HuH-7 (cell line): ENCODE measurements at regions not wholly inside any gene's neighbourhood (a gene's known extent, or its start where the extent isn't known, plus 50 kb on each side); places are given as distances from the start of the nearest gene placed in this dataset.

Experiments
- DNase-seq: peaks from one replicate; pipeline ENCODE4 v3.0.0; 2011; ENCODE audit warnings: low spot score

- no peak for DNase-seq
Measured at GRCh38 chr5:61596265-61596664, 264.2 kb downstream of the ZSWIM6 start.

- no peak for DNase-seq
Measured at GRCh38 chr5:61597684-61598083, 265.6 kb downstream of the ZSWIM6 start.

- no peak for DNase-seq
Measured at GRCh38 chr5:61598126-61598525, 266.1 kb downstream of the ZSWIM6 start.

- no peak for DNase-seq
Measured at GRCh38 chr5:61599370-61600122, 267.5 kb downstream of the ZSWIM6 start.

GRCh38 chr5:61600123-61600444 lies 268.0 kb downstream of the ZSWIM6 start:
- DNase-seq: no peak

GRCh38 chr5:61600945-61601511 lies 269.0 kb downstream of the ZSWIM6 start:
- no peak for DNase-seq

- no peak for DNase-seq
Measured at GRCh38 chr5:61603211-61603908, 271.3 kb downstream of the ZSWIM6 start.

GRCh38 chr5:61604076-61605025 lies 272.3 kb downstream of the ZSWIM6 start:
- no peak for DNase-seq

- no peak for DNase-seq
Measured at GRCh38 chr5:61609840-61610677, 278.0 kb downstream of the ZSWIM6 start.

- no peak for DNase-seq
Measured at GRCh38 chr5:61610678-61611024, 278.6 kb downstream of the ZSWIM6 start.

- no peak for DNase-seq
Measured at GRCh38 chr5:61612431-61612830, 280.4 kb downstream of the ZSWIM6 start.

GRCh38 chr5:61613679-61614078 lies 281.6 kb downstream of the ZSWIM6 start:
- no peak for DNase-seq

- DNase-seq: no peak
Measured at GRCh38 chr5:61614606-61615005, 282.5 kb downstream of the ZSWIM6 start.

- DNase-seq: no peak
Measured at GRCh38 chr5:61617039-61617438, 285.0 kb downstream of the ZSWIM6 start.

GRCh38 chr5:61617995-61618525 lies 286.0 kb downstream of the ZSWIM6 start:
- DNase-seq: no peak

- DNase-seq: no peak
Measured at GRCh38 chr5:61618577-61618976, 286.5 kb downstream of the ZSWIM6 start.

GRCh38 chr5:61619289-61619688 lies 287.2 kb downstream of the ZSWIM6 start:
- DNase-seq: no peak

- DNase-seq: no peak
Measured at GRCh38 chr5:61619777-61620518, 287.9 kb downstream of the ZSWIM6 start.

- DNase-seq: no peak
Measured at GRCh38 chr5:61620699-61621182, 288.7 kb downstream of the ZSWIM6 start.

- DNase-seq: no peak
Measured at GRCh38 chr5:61621202-61621650, 289.2 kb downstream of the ZSWIM6 start.
